Esophagus muscularis mucosa (tissue), 4 donors: ENCODE measurements at regions not wholly inside any gene's neighbourhood (a gene's known extent, or its start where the extent isn't known, plus 50 kb on each side); places are given as distances from the start of the nearest gene placed in this dataset.
"Not testable (repeated sequence)": the region's sequence is repeated elsewhere in the genome, so short reads cannot be mapped to it uniquely, and the experiment has no call there.

Experiments
- DNase-seq: peaks from one replicate; pipeline ENCODE4 v3.0.0-alpha.2; 2017; ENCODE audit errors: extremely low spot score
- H3K27ac ChIP-seq, 4 donors: fragments of 200-600 bp; sonication (generic); replicated peaks in 1 of 4; 1 replicate in 3 of 4; 2 replicates in 1 of 4; pipeline ENCODE4 v1.5.1; 2016 to 2019; ENCODE audit warnings: mild to moderate bottlenecking in 1 of 4
- H3K27me3 ChIP-seq, 4 donors: fragments of 200-600 bp; sonication (generic); one replicate each; pipeline versions ENCODE4 v1.5.1 to v1.6.0; 2016 to 2019
- H3K36me3 ChIP-seq, 4 donors: fragments of 200-600 bp; sonication (generic); one replicate each; pipeline ENCODE4 v1.5.1; 2016 to 2019
- H3K4me1 ChIP-seq, 4 donors: fragments of 200-600 bp; sonication (generic); one replicate each; pipeline ENCODE4 v1.5.1; 2016 to 2019
- H3K4me3 ChIP-seq, 4 donors: fragments of 200-600 bp; sonication (generic); 1 replicate in 2 of 4; 2 replicates in 2 of 4; pipeline ENCODE4 v1.5.1; 2016 to 2019; ENCODE audit warnings: mild to moderate bottlenecking in 4 of 4, moderate library complexity in 1 of 4
- H3K9me3 ChIP-seq, 4 donors: fragments of 200-600 bp; sonication (generic); 1 replicate in 3 of 4; 2 replicates in 1 of 4; pipeline ENCODE4 v1.5.1; 2016 to 2019
- WGBS: methylation state at CpG from one replicate; pipeline ENCODE4 v1.1.5; 2018; 5-methylcytosine and 5-hydroxymethylcytosine counted together
- intact Hi-C: fragments of 100-400 bp; cut with DNase I; formaldehyde crosslinking; loops from one replicate; pipeline ENCODE4 v1.15.1; 2023

DNA sequence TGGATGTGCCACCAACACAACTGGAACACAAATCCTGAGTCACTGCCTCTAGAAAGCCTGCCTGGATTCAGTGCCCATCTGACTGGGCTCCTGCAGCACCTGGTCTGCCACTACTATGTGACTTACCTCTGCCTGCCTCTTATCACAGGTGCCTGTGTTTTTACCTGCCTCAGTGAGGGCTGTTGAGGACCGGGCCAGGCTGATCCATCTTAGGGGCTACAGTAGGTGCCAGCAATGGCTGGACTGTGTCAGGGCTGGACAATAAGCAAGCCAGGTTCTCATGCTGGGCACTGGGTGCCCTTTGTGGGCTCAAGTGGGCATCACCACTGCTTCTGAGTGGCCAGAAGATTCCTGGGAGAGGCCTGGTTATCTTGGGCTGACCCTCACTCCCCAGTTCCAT, 948.6 kb upstream of the TPTE start:
- H3K4me3 ChIP-seq, H3K4me1 ChIP-seq, H3K27me3 ChIP-seq, intact Hi-C loops, H3K36me3 ChIP-seq, H3K27ac ChIP-seq, H3K9me3 ChIP-seq: not testable (repeated sequence)
- WGBS, result 40% methylated on average over 1 of the region's 1 CpG
- peak; percentile 90 for DNase-seq

DNA sequence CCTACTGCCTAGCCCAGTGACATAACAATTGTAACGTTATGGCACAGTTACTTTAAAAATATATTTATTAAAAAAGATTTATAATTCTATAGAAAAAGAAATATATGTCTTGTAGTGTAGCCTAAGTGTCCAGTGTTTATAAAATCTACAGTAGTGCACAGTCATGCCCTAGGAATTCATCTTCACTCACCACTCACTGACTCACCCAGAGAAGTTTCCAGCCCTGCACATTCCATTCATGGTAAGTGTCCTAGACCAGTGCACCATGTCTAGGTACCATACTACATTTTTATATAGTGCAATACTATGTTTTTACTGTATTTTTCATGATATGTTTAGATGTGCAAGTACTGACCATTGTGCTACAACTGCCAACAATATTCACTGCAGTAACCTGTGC, 947.9 kb upstream of the TPTE start:
- intact Hi-C loops, H3K4me1 ChIP-seq: not testable (repeated sequence)
- no CpG with 5 or more reads among the region's 1 CpG for WGBS

DNA sequence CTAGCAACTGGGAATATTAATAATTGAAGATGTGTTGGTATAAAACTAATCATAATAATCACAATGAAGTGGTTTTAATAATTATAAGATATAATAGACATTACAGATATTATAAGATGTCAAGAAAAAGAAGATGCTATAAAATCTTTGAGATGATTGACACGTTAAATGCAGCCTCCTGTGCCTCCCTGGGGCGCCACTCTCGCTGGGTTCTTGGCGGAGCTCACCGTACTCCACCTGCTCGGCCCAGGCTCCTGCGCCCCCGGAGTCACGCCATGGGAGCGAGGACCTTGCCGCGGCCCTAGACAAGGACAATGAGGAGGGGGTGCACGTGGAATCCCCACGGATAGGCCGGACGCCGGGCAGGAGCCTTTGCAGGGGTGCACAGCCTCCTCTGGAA, 942.1 kb upstream of the TPTE start:
- H3K36me3 ChIP-seq, H3K27me3 ChIP-seq, H3K9me3 ChIP-seq, DNase-seq, H3K4me1 ChIP-seq, intact Hi-C loops, H3K4me3 ChIP-seq, H3K27ac ChIP-seq: not testable (repeated sequence)
- 85% methylated on average over 9 of the region's 17 CpGs for WGBS

More for the DNA sequence above, 947.9 kb upstream of the TPTE start:
- H3K4me3 ChIP-seq, H3K9me3 ChIP-seq, H3K27ac ChIP-seq, H3K36me3 ChIP-seq, DNase-seq, H3K27me3 ChIP-seq: not testable (repeated sequence)

DNA sequence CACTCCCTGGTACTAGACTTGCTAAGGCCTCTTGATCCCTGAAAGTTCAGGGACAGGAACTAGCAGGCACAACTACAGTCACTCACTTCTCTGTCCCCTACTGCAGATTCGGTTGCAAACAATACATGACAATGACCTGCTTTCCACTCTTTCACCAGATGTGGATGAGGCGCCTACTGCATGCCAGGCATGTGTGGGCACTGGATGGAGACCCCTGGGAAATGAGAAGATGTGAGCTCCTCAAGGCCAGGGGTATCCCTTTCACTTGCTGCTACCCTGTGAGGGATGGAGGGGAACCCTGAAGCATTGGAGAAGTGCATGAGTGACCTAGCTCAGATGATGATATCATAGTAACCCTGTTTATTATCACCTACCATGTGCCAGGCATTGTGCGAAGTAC, 933.4 kb upstream of the TPTE start:
- DNase-seq, H3K4me3 ChIP-seq, H3K36me3 ChIP-seq, H3K4me1 ChIP-seq, H3K27ac ChIP-seq, H3K9me3 ChIP-seq, H3K27me3 ChIP-seq, intact Hi-C loops: not testable (repeated sequence)
- WGBS, result 43% methylated on average over 2 of the region's 3 CpGs

DNA sequence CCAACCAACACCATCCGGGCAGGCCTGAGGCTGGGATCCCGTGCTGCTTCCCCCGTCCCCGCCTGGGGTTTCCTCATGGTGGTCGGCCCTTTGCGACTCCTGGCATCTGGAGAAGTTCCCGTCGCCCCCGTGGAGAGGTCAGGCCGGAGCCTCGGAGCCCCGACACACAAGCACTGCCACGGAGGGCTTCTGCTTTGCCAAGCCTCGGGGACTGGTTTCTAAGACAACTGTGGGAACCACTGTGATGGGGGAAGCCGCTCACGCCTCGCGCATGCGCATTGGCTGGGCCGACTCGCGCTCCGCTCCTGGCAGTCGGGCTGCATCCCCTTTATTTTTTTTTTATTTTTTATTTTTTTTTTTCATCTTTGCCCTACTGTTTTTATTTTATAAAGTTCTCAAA, 928.8 kb upstream of the TPTE start:
- H3K36me3 ChIP-seq, H3K9me3 ChIP-seq, intact Hi-C loops, H3K27me3 ChIP-seq, DNase-seq, H3K4me3 ChIP-seq, H3K27ac ChIP-seq, H3K4me1 ChIP-seq: not testable (repeated sequence)
- no CpG with 5 or more reads among the region's 24 CpGs for WGBS

DNA sequence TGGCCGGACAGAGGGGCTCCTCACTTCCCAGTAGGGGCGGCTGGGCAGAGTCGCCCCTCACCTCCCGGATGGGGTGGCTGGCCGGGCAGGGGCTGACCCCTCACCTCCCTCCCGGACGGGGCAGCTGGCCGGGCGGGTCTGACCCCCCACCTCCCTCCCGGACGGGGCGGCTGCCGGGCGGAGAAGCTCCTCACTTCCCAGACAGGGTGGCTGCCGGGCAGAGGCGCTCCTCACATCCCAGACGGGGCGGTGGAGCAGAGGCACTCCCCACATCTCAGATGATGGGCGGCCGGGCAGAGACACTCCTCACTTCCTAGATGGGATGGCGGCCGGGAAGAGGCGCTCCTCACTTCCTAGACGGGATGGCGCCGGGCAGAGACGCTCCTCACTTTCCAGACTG, 927.7 kb upstream of the TPTE start:
- H3K27me3 ChIP-seq, H3K9me3 ChIP-seq, H3K4me3 ChIP-seq, H3K4me1 ChIP-seq, intact Hi-C loops, DNase-seq, H3K27ac ChIP-seq, H3K36me3 ChIP-seq: not testable (repeated sequence)
- WGBS, result no CpG with 5 or more reads among the region's 27 CpGs

DNA sequence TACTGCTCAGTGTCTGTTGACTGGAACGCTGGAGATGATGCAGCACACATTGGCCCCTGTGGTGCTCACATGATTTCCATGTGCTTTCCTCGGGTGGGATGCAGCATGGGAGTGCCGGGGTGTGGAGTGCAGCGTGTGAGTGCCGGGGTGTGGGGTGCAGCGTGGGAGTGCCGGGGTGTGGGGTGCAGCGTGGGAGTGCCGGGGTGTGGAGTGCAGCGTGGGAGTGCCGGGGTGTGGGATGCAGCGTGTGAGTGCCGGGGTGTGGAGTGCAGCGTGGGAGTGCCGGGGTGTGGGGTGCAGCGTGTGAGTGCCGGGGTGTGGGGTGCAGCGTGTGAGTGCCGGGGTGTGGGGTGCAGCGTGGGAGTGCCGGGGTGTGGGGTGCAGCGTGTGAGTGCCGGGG, 907.4 kb upstream of the TPTE start:
- H3K27ac ChIP-seq, H3K36me3 ChIP-seq, H3K4me3 ChIP-seq, H3K27me3 ChIP-seq, H3K4me1 ChIP-seq, DNase-seq, intact Hi-C loops, H3K9me3 ChIP-seq: not testable (repeated sequence)
- 91% methylated on average over 23 of the region's 23 CpGs for WGBS

DNA sequence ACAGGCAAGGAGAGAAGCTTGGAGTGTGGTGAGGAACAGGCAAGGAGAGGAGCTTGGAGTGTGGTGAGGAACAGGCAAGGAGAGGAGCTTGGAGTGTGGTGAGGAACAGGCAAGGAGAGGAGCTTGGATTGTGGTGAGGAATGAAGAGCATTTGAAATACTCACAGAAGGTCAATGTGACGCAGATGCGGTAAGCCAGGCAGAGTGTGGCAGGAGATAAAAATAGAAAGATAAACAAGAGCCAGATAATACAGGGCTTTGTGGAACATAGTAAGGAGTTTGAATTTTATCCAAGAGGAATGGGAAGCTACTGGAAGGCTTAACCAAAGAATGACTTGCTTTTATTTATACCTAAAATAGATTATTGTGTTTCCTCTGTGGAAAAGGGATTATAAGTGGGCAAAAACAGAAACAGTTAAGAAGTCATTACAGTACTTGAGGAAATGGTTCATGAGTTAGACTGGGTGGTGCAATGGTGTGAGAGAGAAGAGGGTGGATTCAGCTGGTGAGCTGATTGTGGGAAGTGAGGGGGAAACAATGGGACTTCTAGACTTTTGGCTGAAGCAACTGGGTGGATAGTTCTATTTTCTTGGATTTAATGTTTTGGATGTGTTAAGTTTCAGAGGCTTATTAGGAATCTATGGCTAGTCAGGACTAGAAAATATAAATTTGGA, 900.1 kb upstream of the TPTE start:
- H3K4me3 ChIP-seq, H3K36me3 ChIP-seq, intact Hi-C loops, DNase-seq, H3K27me3 ChIP-seq, H3K9me3 ChIP-seq, H3K27ac ChIP-seq, H3K4me1 ChIP-seq: not testable (repeated sequence)
- 75% methylated on average over 2 of the region's 2 CpGs for WGBS

DNA sequence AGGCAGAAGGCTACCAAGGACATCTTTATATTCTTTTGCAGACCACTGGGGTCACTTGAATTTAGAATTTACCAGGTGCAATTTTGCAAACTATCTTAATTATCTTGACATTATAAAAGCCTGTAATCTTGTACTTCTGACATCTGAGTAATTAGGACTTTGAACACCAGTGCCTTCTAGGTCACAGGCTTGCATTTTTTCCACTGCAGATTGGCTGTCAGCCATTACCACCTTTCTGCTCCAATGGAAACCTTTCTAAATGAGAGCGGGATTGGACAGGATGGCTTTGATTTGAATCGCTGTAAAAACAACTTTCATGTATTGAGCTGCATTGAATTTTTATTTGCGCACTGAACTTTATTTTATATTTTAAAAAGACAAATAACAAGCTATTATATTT, 893.3 kb upstream of the TPTE start:
- H3K4me1 ChIP-seq, H3K27ac ChIP-seq, H3K4me3 ChIP-seq, H3K9me3 ChIP-seq, DNase-seq, H3K36me3 ChIP-seq, intact Hi-C loops, H3K27me3 ChIP-seq: not testable (repeated sequence)
- WGBS, result 75% methylated on average over 3 of the region's 3 CpGs

DNA sequence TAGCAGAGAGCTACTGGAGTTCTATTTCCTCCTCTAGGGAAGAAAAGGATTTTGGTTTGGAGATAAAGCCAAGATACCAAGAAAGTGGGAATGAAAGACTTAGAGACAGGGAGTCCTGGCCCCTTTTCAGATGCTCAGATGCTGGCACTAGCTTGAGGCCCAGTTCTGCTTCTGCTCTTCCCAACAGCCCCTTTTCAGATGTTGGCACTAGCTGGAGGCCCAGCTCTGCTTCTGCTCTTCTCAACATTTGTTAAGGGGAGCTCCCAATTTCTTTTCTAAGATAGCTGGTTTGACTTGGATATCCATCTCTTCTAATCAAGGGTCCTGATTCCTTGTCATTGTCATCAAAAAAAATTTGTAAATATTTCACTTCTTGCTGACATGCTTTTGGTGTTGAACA, 874.0 kb upstream of the TPTE start:
- intact Hi-C loops, H3K27ac ChIP-seq: not testable (repeated sequence)
- peak; percentile 72 for DNase-seq

DNA sequence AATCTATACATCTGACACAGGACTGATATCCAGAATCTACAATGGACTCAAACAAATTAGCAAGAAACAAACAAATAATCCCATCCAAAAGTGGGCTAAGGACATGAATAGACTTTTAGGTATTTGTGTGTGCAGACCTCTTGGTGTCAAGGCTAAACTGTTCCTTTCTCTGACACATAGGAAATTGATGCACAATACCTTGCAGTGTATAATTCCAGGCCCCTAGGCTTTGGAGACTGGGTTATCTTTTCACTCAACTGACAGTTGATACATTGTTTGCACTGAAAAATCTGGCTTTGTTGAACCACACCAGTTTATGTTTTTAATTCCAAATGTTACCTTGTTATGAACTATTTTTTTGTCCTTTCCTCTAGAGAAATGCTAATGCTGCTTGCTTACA, 873.1 kb upstream of the TPTE start:
- H3K27ac ChIP-seq, H3K4me1 ChIP-seq, H3K27me3 ChIP-seq, H3K4me3 ChIP-seq, intact Hi-C loops, H3K9me3 ChIP-seq, H3K36me3 ChIP-seq: not testable (repeated sequence)
- peak; percentile 60 for DNase-seq

More for the DNA sequence above, 874.0 kb upstream of the TPTE start:
- not testable (repeated sequence) for H3K4me3 ChIP-seq, H3K36me3 ChIP-seq, H3K4me1 ChIP-seq, H3K9me3 ChIP-seq, H3K27me3 ChIP-seq

DNA sequence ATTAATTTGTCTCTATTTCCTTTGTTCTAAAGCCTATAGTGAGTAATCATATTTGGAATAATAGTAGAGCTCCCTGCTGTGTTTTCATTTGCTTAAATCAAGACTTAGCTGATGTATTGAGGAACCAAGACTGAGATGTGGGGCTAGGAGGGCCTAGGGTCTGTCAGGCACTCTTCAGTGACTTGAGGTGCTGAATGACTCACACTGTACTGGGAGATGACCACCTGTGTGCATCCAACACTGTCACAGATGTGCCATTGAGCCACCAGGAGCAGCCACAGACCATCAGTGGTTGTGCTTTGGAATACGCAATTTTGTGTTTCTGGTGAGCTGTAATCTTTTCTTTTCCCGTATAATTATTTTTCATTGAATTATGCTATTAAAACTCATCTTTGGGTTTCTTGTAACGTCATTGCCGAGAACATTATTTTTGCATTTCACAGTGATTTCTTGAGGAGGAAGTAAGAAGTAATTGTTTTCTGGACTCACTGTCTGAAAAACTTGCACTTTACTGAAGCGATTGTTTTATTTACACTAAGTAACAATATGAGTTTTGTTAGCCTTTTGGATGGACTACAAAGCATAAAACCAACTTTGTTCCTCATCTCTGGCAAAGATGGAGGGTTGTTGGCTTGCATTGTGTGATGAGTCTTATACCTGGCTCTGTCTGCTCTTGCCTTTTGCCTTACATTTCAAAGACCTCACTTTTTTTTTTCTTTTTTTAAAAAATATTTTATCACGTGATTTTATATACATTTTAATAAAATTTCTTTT, 872.2 kb upstream of the TPTE start:
- H3K4me1 ChIP-seq, H3K27ac ChIP-seq, H3K9me3 ChIP-seq, H3K27me3 ChIP-seq, H3K4me3 ChIP-seq, intact Hi-C loops, H3K36me3 ChIP-seq: not testable (repeated sequence)
- DNase-seq, result peak; percentile 77
- WGBS, result 62% methylated on average over 6 of the region's 6 CpGs

DNA sequence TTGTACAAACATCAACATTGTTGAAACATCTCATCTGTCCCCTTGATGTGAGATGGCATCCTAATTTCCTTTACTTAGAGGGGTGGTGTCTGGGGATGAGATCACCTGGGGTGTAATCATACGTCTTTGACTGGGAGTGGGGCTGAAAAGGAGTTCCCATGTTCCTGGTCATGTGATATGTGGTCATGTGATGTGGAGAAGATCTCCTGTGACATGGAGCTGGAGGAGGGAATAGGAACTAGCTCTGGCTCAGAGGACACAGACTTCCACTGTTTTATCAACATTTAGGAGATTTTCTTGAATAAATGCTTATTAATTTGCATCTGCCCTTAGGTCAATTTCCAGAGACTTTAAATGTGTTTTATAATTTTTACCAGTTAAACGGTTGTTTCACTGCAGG, 868.6 kb upstream of the TPTE start:
- H3K4me3 ChIP-seq, H3K36me3 ChIP-seq, intact Hi-C loops, H3K4me1 ChIP-seq, H3K27ac ChIP-seq, H3K27me3 ChIP-seq: not testable (repeated sequence)
- WGBS, result 37% methylated on average over 2 of the region's 2 CpGs
- DNase-seq, result peak; percentile 78
- H3K9me3 ChIP-seq, result peaks cover 0 to 16% (median 5%) of the 10 kb centered on the region in 4 donors
